Astrocyte (in vitro differentiated cells and primary cell): ENCODE measurements at regions not wholly inside any gene's neighbourhood (a gene's known extent, or its start where the extent isn't known, plus 50 kb on each side); places are given as distances from the start of the nearest gene placed in this dataset.

Source experiments
- DNase-seq: peaks from one replicate; pipeline ENCODE4 v3.0.0-alpha.2; 2010; ENCODE audit warnings: low read depth
- FAIRE-seq: peaks from 2 replicates; lab custom pipeline; 2011; peaks lifted over from hg19 to GRCh38; lab: Jason Lieb, UNC
- H2AFZ ChIP-seq: 2 replicates; pipeline ENCODE4 v1.6.0; 2012; ENCODE audit warnings: low read depth, low read length, inconsistent platforms
- H3K27ac ChIP-seq: 2 replicates; pipeline ENCODE4 v1.5.1; 2011; ENCODE audit warnings: low read depth, low read length, inconsistent platforms
- H3K27me3 ChIP-seq: 2 replicates; pipeline ENCODE4 v1.6.0; 2011; ENCODE audit warnings: low read length, inconsistent platforms; ENCODE audit not compliant: insufficient read depth
- H3K36me3 ChIP-seq: 2 replicates; pipeline ENCODE4 v1.5.1; 2011; ENCODE audit warnings: low read length, inconsistent platforms; ENCODE audit not compliant: insufficient read depth
- H3K4me1 ChIP-seq: 2 replicates; pipeline ENCODE4 v1.5.1; 2011; ENCODE audit warnings: low read length, inconsistent platforms; ENCODE audit not compliant: insufficient read depth
- H3K4me2 ChIP-seq: 2 replicates; pipeline ENCODE4 v1.6.0; 2012; ENCODE audit warnings: low read length, inconsistent platforms
- H3K4me3 ChIP-seq: 2 replicates; pipeline ENCODE4 v1.5.1; 2011; ENCODE audit warnings: low read depth, mild to moderate bottlenecking, low read length, inconsistent platforms; ENCODE audit not compliant: insufficient read depth
- H3K79me2 ChIP-seq: 2 replicates; pipeline ENCODE4 v1.6.0; 2012; ENCODE audit warnings: mild to moderate bottlenecking, low read length, inconsistent platforms; ENCODE audit not compliant: insufficient read depth
- H3K9ac ChIP-seq: 2 replicates; pipeline ENCODE4 v1.6.0; 2012; ENCODE audit warnings: mild to moderate bottlenecking, low read length, inconsistent platforms
- H3K9me3 ChIP-seq: 2 replicates; pipeline ENCODE4 v1.5.1; 2012; ENCODE audit warnings: low read depth, mild to moderate bottlenecking, low read length, inconsistent platforms; ENCODE audit not compliant: insufficient read depth
- H4K20me1 ChIP-seq: 2 replicates; pipeline ENCODE4 v1.6.0; 2012; ENCODE audit warnings: low read length, inconsistent platforms; ENCODE audit not compliant: insufficient read depth
- H3K27ac Mint-ChIP-seq: one replicate; pipeline ENCODE4 v1.8.0; 2021; ENCODE audit warnings: mild to moderate bottlenecking, mixed read lengths; ENCODE audit not compliant: unreplicated experiment
- H3K27me3 Mint-ChIP-seq: one replicate; pipeline ENCODE4 v1.8.0; 2021; ENCODE audit warnings: low read depth, mixed read lengths; ENCODE audit not compliant: unreplicated experiment
- H3K36me3 Mint-ChIP-seq: one replicate; pipeline ENCODE4 v1.8.0; 2021; ENCODE audit warnings: low read depth, mixed read lengths; ENCODE audit not compliant: unreplicated experiment
- H3K4me1 Mint-ChIP-seq: one replicate; pipeline ENCODE4 v1.8.0; 2021; ENCODE audit warnings: low read depth, mixed read lengths; ENCODE audit not compliant: unreplicated experiment
- H3K4me3 Mint-ChIP-seq: one replicate; pipeline ENCODE4 v1.8.0; 2021; ENCODE audit warnings: mild to moderate bottlenecking, moderate library complexity, mixed read lengths; ENCODE audit not compliant: unreplicated experiment
- H3K9me3 Mint-ChIP-seq: one replicate; pipeline ENCODE4 v1.8.0; 2021; ENCODE audit warnings: mild to moderate bottlenecking, mixed read lengths; ENCODE audit not compliant: unreplicated experiment
- EZH2 ChIP-seq: IDR thresholded peaks from 2 replicates; pipeline ENCODE4 v1.6.1; 2012; ENCODE audit warnings: mild to moderate bottlenecking, low read length, inconsistent platforms; ENCODE audit not compliant: insufficient read depth
- TF ChIP-seq, protein P1 (sequence below): IDR thresholded peaks from 2 replicates; pipeline ENCODE4 v1.5.1; 2011; ENCODE audit warnings: low read depth, mild to moderate bottlenecking, inconsistent platforms, low read length, moderate library complexity; ENCODE audit not compliant: insufficient read depth

DNA sequence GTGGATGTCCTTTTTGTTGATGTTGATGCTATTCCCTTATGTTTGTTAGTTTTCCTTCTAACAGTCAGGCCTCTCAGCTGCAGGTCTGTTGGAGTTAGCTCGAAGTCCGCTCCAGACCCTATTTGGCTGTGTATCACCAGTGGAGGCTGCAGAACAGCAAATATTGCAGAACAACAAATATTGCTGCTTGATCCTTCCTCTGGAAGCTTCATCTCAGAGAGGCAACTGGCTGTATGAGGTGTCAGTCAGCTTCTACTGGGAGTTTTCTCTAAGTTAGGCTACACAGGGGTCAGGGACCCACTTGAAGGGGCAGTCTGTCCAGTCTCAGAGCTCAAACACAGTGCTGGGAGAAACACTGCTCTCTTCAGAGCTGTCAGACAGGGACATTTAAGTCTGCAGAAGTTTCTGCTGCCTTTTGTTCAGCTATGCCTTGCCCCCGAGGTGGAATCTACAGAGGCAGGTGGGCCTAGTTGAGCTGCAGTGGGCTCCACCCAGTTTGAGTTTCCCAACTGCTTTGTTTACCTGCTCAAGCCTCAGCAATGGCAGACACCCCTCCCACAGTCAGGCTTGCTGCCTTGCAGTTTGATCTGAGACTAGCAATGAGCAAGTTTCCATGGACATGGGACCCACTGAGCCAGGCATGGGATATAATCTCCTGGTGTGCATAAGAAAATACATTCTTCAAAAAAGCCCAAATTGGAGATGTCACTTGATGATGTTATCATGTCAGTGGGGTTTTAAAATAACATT, 99.5 kb downstream of the KDM5D start:
- H3K27me3 ChIP-seq: no peaks in the 10 kb centered on the region

DNA sequence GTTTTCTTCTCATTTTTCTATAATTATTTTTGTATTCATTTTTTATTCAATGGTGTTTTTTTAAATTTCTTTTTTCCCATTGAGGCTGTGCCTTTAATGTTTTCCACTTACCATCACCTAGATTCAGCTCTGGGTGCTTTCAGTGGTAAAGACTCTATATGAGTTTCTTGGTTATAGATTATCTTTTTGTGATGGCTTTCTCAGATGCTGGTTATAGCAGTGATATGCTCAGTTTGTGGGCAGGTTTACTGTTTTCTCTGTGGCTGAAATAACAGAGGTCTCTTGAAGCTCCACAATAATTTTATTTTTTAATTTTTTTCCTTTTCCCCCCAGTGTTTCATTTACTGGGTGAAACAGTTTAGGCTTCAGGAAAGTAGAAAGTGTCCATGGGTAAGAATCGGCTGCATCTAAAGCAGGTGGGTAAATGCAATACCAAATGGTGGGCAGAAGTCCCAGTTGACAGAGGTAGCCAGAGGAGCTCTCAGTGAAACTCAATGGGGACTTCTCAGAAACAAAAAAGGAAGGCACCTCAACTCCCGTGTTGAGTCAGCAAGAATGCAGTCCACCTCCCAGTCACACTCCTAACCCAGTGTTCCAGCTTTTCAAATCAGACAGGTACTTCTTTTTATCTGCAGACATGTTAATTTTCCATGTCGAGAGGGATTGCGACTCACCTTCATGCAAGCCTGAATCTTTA, 106.7 kb downstream of the KDM5D start:
- Histone ChIP-seq H3K4me3 (no peak overlapping the region), H2AFZ (no peak overlapping the region), H3K4me1 (no peaks in the 10 kb centered on the region), H3K36me3 (no peaks in the 10 kb centered on the region), H3K27me3 (no peaks in the 10 kb centered on the region), H3K27ac (no peak overlapping the region), H3K4me2 (no peak overlapping the region), H3K79me2 (no peaks in the 10 kb centered on the region), H3K9ac (no peak overlapping the region), H4K20me1 (no peaks in the 10 kb centered on the region), H3K9me3 (no peaks in the 10 kb centered on the region)
- no peak overlapping the region for H3K27ac Mint-ChIP-seq
- TF ChIP-seq, protein P1, sequence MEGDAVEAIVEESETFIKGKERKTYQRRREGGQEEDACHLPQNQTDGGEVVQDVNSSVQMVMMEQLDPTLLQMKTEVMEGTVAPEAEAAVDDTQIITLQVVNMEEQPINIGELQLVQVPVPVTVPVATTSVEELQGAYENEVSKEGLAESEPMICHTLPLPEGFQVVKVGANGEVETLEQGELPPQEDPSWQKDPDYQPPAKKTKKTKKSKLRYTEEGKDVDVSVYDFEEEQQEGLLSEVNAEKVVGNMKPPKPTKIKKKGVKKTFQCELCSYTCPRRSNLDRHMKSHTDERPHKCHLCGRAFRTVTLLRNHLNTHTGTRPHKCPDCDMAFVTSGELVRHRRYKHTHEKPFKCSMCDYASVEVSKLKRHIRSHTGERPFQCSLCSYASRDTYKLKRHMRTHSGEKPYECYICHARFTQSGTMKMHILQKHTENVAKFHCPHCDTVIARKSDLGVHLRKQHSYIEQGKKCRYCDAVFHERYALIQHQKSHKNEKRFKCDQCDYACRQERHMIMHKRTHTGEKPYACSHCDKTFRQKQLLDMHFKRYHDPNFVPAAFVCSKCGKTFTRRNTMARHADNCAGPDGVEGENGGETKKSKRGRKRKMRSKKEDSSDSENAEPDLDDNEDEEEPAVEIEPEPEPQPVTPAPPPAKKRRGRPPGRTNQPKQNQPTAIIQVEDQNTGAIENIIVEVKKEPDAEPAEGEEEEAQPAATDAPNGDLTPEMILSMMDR: no peak
- TF ChIP-seq EZH2: no peak
- no peaks in the 10 kb centered on the region for H3K27me3 Mint-ChIP-seq
- FAIRE-seq (no peak), DNase-seq (no peak)
- H3K9me3 Mint-ChIP-seq: peaks cover 5% of the 10 kb centered on the region
- H3K36me3 Mint-ChIP-seq: no peaks in the 10 kb centered on the region
- H3K4me3 Mint-ChIP-seq: no peak overlapping the region
- no peaks in the 10 kb centered on the region for H3K4me1 Mint-ChIP-seq

More for the DNA sequence above, 99.5 kb downstream of the KDM5D start:
- Histone ChIP-seq H2AFZ (no peak overlapping the region), H3K9me3 (no peaks in the 10 kb centered on the region), H3K4me1 (no peaks in the 10 kb centered on the region), H3K27ac (no peak overlapping the region), H3K4me2 (no peak overlapping the region), H4K20me1 (no peaks in the 10 kb centered on the region), H3K4me3 (no peak overlapping the region), H3K79me2 (no peaks in the 10 kb centered on the region), H3K9ac (no peak overlapping the region), H3K36me3 (no peaks in the 10 kb centered on the region)
- H3K27me3 Mint-ChIP-seq: no peaks in the 10 kb centered on the region
- FAIRE-seq: no peak
- no peaks in the 10 kb centered on the region for H3K36me3 Mint-ChIP-seq
- no peak overlapping the region for H3K4me3 Mint-ChIP-seq
- no peaks in the 10 kb centered on the region for H3K9me3 Mint-ChIP-seq
- DNase-seq: no peak
- H3K4me1 Mint-ChIP-seq: no peaks in the 10 kb centered on the region
- no peak overlapping the region for H3K27ac Mint-ChIP-seq
- TF ChIP-seq, protein P1: no peak
- no peak for TF ChIP-seq EZH2

DNA sequence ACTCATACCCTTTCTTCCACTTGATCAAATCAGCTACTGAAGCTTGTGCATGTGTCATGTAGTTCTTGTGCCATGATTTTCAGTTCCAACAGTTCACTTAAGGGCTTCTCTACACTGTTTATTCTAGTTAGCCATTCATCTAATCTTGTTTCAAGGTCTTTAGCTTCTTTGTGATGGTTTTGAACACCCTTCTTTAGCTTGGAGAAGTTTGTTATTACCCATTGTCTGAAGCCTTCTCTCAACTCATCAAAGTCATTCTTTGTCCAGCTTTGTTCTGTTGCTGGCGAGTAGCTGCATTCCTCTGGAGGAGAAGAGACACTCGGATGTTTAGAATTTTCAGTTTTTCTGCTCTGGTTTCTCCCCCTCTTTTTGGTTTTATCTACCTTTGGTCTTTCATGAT, 115.6 kb downstream of the KDM5D start:
- Histone ChIP-seq H3K79me2 (no peaks in the 10 kb centered on the region), H3K9me3 (no peaks in the 10 kb centered on the region), H4K20me1 (no peaks in the 10 kb centered on the region), H2AFZ (no peak overlapping the region), H3K4me3 (no peak overlapping the region), H3K4me1 (no peaks in the 10 kb centered on the region), H3K36me3 (no peaks in the 10 kb centered on the region), H3K27me3 (no peaks in the 10 kb centered on the region), H3K4me2 (no peak overlapping the region), H3K9ac (no peak overlapping the region), H3K27ac (no peak overlapping the region)
- Mint-ChIP-seq H3K4me3 (no peak overlapping the region), H3K27ac (no peak overlapping the region), H3K4me1 (no peaks in the 10 kb centered on the region), H3K9me3 (peaks cover 7% of the 10 kb centered on the region), H3K36me3 (no peaks in the 10 kb centered on the region), H3K27me3 (no peaks in the 10 kb centered on the region)
- FAIRE-seq: no peak
- TF ChIP-seq EZH2: no peak
- TF ChIP-seq, protein P1: no peak
- DNase-seq: no peak
